ENCODE measurements at regions not wholly inside any gene's neighbourhood (a gene's known extent, or its start where the extent isn't known, plus 50 kb on each side); places are given as distances from the start of the nearest gene placed in this dataset.

GRCh38 chr9:106619211-106619610 is 243.8 kb upstream of the ZNF462 start:
- no peak for TF ChIP-seq CTCF (IDR thresholded peaks at IDR 0.05; ENCODE audit: low read length)
- no peak for TF ChIP-seq EZH2 (optimal IDR thresholded peaks at IDR 0.05; ENCODE audit: low read depth, low read length)

Data from MM.1S (cell line).